T-cell (primary cell): ENCODE measurements at regions not wholly inside any gene's neighbourhood (a gene's known extent, or its start where the extent isn't known, plus 50 kb on each side); places are given as distances from the start of the nearest gene placed in this dataset.
"Not testable (repeated sequence)": the region's sequence is repeated elsewhere in the genome, so short reads cannot be mapped to it uniquely, and the experiment has no call there.

Experiments used
- ATAC-seq, 4 experiments: fragments of 200-7000 bp in 3 of 4; fragments of 150-1000 bp in 1 of 4; cut with Tn5 transposase; replicated peaks in 1 of 4; 1 replicate in 3 of 4; 2 replicates in 1 of 4; pipeline ENCODE4 v1.10.0; 2021; ENCODE audit warnings: moderate library complexity in 3 of 4, mild to moderate bottlenecking in 2 of 4, moderate number of reproducible peaks in 1 of 4
- CTCF ChIA-PET, 2 donors: fragments of 300-600 bp; sonication (Branson Sonifier 250); formaldehyde crosslinking; loops; one replicate each; lab custom pipeline; 2022; ENCODE audit warnings: antibody characterized with exemption in 2 of 2; lab: Charles Lee
- POLR2A ChIA-PET, 2 donors: fragments of 300-600 bp; sonication (Branson Sonifier 250); formaldehyde crosslinking; loops; one replicate each; lab custom pipeline; 2022; ENCODE audit warnings: antibody characterized with exemption in 2 of 2; lab: Charles Lee
- DNase-seq, 35 experiments: peaks; one replicate each; pipeline versions ENCODE4 v3.0.0 to v3.0.0-alpha.2; 2013 to 2023
- H3K27ac ChIP-seq: one replicate; pipeline ENCODE4 v1.5.1; 2013; ENCODE audit warnings: low read length
- H3K27me3 ChIP-seq, 2 experiments: replicated peaks in 1 of 2; 1 replicate in 1 of 2; 2 replicates in 1 of 2; pipeline versions ENCODE4 v1.6.1 to v1.7.0; 2013; ENCODE audit warnings: low read length in 1 of 2, mixed read lengths in 1 of 2; ENCODE audit not compliant: control insufficient read depth in 2 of 2, insufficient read depth in 2 of 2; ENCODE audit errors: extremely low read depth in 1 of 2
- H3K36me3 ChIP-seq, 2 donors: 1 replicate in 1 of 2; 2 replicates in 1 of 2; pipeline versions ENCODE4 v1.6.1 to v1.7.0; 2013; ENCODE audit warnings: low read length in 1 of 2; ENCODE audit not compliant: control insufficient read depth in 2 of 2, insufficient read depth in 1 of 2; ENCODE audit errors: extremely low read depth in 1 of 2
- H3K4me1 ChIP-seq, 2 experiments: 1 replicate in 1 of 2; 2 replicates in 1 of 2; pipeline versions ENCODE4 v1.6.1 to v1.7.0; 2013; ENCODE audit warnings: low read length in 2 of 2, mixed read lengths in 1 of 2; ENCODE audit not compliant: insufficient read depth in 2 of 2, control insufficient read depth in 1 of 2; ENCODE audit errors: extremely low read depth in 1 of 2
- H3K4me3 ChIP-seq, 2 donors: 1 replicate in 1 of 2; 2 replicates in 1 of 2; pipeline versions ENCODE4 v1.5.1 to v1.7.0; 2013; ENCODE audit warnings: mild to moderate bottlenecking in 2 of 2, low read length in 1 of 2, moderate library complexity in 1 of 2; ENCODE audit not compliant: control insufficient read depth in 1 of 2; ENCODE audit errors: extremely low read depth in 1 of 2
- H3K9me3 ChIP-seq: 2 replicates; pipeline ENCODE4 v1.7.0; 2013
- H3K27ac Mint-ChIP-seq, 2 donors: one replicate each; pipeline ENCODE4 v1.8.0; 2020 to 2021; ENCODE audit warnings: mild to moderate bottlenecking in 2 of 2, mixed read lengths in 2 of 2
- H3K27me3 Mint-ChIP-seq, 2 donors: one replicate each; pipeline ENCODE4 v1.8.0; 2021 to 2022; ENCODE audit warnings: mixed read lengths in 2 of 2
- H3K36me3 Mint-ChIP-seq: one replicate; pipeline ENCODE4 v1.8.0; 2021; ENCODE audit warnings: mixed read lengths
- H3K4me1 Mint-ChIP-seq, 3 donors: one replicate each; pipeline ENCODE4 v1.8.0; 2020 to 2022; ENCODE audit warnings: mixed read lengths in 3 of 3, mild to moderate bottlenecking in 1 of 3
- H3K4me3 Mint-ChIP-seq, 3 donors: one replicate each; pipeline ENCODE4 v1.8.0; 2020 to 2022; ENCODE audit warnings: mild to moderate bottlenecking in 3 of 3, mixed read lengths in 3 of 3, moderate library complexity in 3 of 3
- H3K9me3 Mint-ChIP-seq, 3 donors: one replicate each; pipeline ENCODE4 v1.8.0; 2020 to 2022; ENCODE audit warnings: mixed read lengths in 3 of 3
- WGBS: methylation state at CpG from one replicate; pipeline ENCODE4 v1.1.5; 2013; ENCODE audit warnings: missing lambda C conversion rate; ENCODE audit not compliant: insufficient coverage; 5-methylcytosine and 5-hydroxymethylcytosine counted together

DNA sequence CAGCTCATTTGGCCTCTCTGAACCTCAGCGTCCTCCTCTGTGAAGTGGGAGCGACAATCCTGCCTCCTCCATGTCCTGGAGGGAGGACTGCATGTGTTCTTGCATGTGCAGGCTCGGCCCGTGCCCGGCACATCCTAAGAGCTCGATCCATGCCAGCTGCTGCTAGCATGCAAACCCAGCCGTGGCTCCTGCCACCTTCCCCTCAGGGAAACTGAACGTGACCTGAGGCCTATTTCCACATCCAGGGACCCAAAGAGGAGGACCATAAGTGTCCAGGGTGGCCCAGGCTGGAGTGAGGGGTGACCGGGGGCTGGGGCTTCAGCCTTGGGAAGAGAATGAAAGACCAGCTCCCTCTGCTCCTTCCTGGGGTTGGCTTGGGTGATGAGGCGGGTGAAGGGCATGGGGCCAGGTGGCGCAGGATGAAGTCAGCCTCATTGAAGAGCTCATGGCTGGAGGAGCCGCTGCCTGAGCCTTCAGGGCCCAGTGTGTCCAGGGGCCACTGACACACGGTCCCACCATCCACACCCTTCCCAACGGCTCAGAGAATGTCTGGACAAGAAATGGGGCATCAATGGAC, 115.7 kb upstream of the AKAP13 start:
- DNase-seq, H3K4me3 Mint-ChIP-seq, CTCF ChIA-PET, H3K27me3 Mint-ChIP-seq, POLR2A ChIA-PET, H3K27ac Mint-ChIP-seq, H3K36me3 ChIP-seq, H3K27ac ChIP-seq, H3K4me3 ChIP-seq, H3K9me3 Mint-ChIP-seq, H3K36me3 Mint-ChIP-seq, ATAC-seq, H3K27me3 ChIP-seq, H3K4me1 ChIP-seq, H3K4me1 Mint-ChIP-seq, H3K9me3 ChIP-seq: not testable (repeated sequence)
- WGBS: 64% methylated on average over 4 of the region's 14 CpGs

DNA sequence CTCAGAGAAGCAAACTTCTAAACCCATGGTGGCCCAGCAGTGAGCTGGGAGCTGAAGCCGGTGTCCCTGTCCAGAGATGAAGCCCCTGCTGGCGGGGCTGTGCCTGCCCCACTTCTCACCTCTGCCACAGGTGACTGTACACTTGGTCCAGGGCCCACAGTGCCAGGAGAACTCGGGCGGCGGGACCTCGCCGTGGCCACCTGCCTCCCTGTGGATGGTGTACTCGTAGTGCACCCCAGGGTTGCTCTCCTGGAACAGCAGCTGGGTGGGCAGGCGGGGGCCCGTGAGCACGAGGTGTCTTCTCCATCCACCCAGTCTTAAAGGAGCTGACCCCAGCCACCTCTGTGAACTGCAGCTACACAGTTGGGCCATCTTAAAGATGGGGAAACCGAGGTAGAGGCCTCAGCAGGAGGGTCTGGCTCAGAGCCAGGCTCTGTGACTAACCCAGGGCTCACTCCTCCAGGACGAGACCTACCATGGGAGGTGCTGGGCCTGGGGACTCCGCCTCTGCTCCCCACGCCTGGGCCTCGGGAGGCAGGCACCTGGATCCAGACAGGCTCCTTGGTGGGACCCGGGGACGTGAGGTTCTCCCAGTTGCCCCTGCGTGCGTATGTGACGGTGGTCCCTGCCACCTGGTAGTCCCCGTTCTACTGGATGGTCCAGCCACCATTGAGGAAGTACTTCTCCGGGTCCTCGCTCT, 113.1 kb upstream of the AKAP13 start:
- H3K36me3 ChIP-seq, H3K27me3 Mint-ChIP-seq, ATAC-seq, H3K27ac ChIP-seq, H3K4me3 Mint-ChIP-seq, H3K36me3 Mint-ChIP-seq, H3K4me1 ChIP-seq, H3K27me3 ChIP-seq, H3K9me3 ChIP-seq, CTCF ChIA-PET, H3K27ac Mint-ChIP-seq, POLR2A ChIA-PET, H3K4me3 ChIP-seq, H3K4me1 Mint-ChIP-seq, H3K9me3 Mint-ChIP-seq, DNase-seq: not testable (repeated sequence)
- no CpG with 5 or more reads among the region's 24 CpGs for WGBS

GRCh38 chr15:85274315-85275050, 105.9 kb upstream of the AKAP13 start:
- Mint-ChIP-seq H3K9me3 (no peaks in the 10 kb centered on the region), H3K4me3 (no peak overlapping the region), H3K27me3 (no peaks in the 10 kb centered on the region), H3K4me1 (no peaks in the 10 kb centered on the region), H3K27ac (no peak overlapping the region), H3K36me3 (no peaks in the 10 kb centered on the region)
- Histone ChIP-seq H3K27me3 (no peaks in the 10 kb centered on the region), H3K27ac (no peak overlapping the region), H3K4me3 (no peak overlapping the region), H3K36me3 (no peaks in the 10 kb centered on the region), H3K9me3 (no peaks in the 10 kb centered on the region), H3K4me1 (no peaks in the 10 kb centered on the region)
- ATAC-seq (no peak), DNase-seq (no peak)
- ChIA-PET CTCF (interaction anchor here in 1 of 2 donors (0.6 kb wide), 1 partner anchor 19 kb away, joined by 6 read pairs; no protein-coding TSS in a partner anchor), POLR2A (no interaction called here)
- 89% methylated on average over 6 of the region's 14 CpGs for WGBS

- Histone ChIP-seq H3K9me3 (no peaks in the 10 kb centered on the region), H3K4me1 (no peaks in the 10 kb centered on the region), H3K27ac (no peak overlapping the region), H3K27me3 (no peaks in the 10 kb centered on the region), H3K4me3 (no peak overlapping the region), H3K36me3 (no peaks in the 10 kb centered on the region)
- DNase-seq (no peak), ATAC-seq (no peak)
- ChIA-PET CTCF (no interaction called here), POLR2A (no interaction called here)
- Mint-ChIP-seq H3K9me3 (no peaks in the 10 kb centered on the region), H3K27ac (no peak overlapping the region), H3K36me3 (no peaks in the 10 kb centered on the region), H3K4me3 (no peak overlapping the region), H3K4me1 (no peaks in the 10 kb centered on the region), H3K27me3 (peaks cover 0 to 1% of the 10 kb centered on the region in 2 donors)
- 90% methylated on average over 2 of the region's 4 CpGs for WGBS
Measured at GRCh38 chr15:85276508-85276907, 103.9 kb upstream of the AKAP13 start.

- no peaks in the 10 kb centered on the region for H3K9me3 ChIP-seq
- H3K27me3 ChIP-seq: no peaks in the 10 kb centered on the region
- H3K4me3 ChIP-seq: no peak overlapping the region
- POLR2A ChIA-PET: no interaction called here
- Mint-ChIP-seq H3K9me3 (no peaks in the 10 kb centered on the region), H3K4me1 (no peaks in the 10 kb centered on the region), H3K4me3 (no peak overlapping the region), H3K27me3 (peaks cover 0 to 1% of the 10 kb centered on the region in 2 donors), H3K27ac (no peak overlapping the region), H3K36me3 (no peaks in the 10 kb centered on the region)
- whole genome bisulfite sequencing: 87% methylated on average over 5 of the region's 8 CpGs
- no peak overlapping the region for H3K27ac ChIP-seq
- ATAC-seq (no peak), DNase-seq (no peak)
- no peaks in the 10 kb centered on the region for H3K4me1 ChIP-seq
- CTCF ChIA-PET: no interaction called here
- H3K36me3 ChIP-seq: no peaks in the 10 kb centered on the region
Measured at GRCh38 chr15:85276921-85277320, 103.5 kb upstream of the AKAP13 start.

GRCh38 chr15:85277847-85278370, 102.5 kb upstream of the AKAP13 start:
- no peaks in the 10 kb centered on the region for H3K36me3 Mint-ChIP-seq
- Histone ChIP-seq H3K4me1 (no peaks in the 10 kb centered on the region), H3K27ac (no peak overlapping the region), H3K4me3 (no peak overlapping the region), H3K9me3 (no peaks in the 10 kb centered on the region), H3K27me3 (peaks cover 0 to 2% of the 10 kb centered on the region in 2 experiments), H3K36me3 (no peaks in the 10 kb centered on the region)
- WGBS: 17% methylated on average over 1 of the region's 3 CpGs
- POLR2A ChIA-PET: no interaction called here
- no peak overlapping the region for H3K27ac Mint-ChIP-seq
- CTCF ChIA-PET: interaction anchor here in 1 of 2 donors (0.6 kb wide), 1 partner anchor 456 kb away, joined by 3 read pairs; no protein-coding TSS in a partner anchor
- H3K9me3 Mint-ChIP-seq: no peaks in the 10 kb centered on the region
- no peaks in the 10 kb centered on the region for H3K4me1 Mint-ChIP-seq
- no peak overlapping the region for H3K4me3 Mint-ChIP-seq
- DNase-seq (no peak), ATAC-seq (no peak)
- H3K27me3 Mint-ChIP-seq: peaks cover 0 to 1% of the 10 kb centered on the region in 2 donors
